ENCODE measurements at regions not wholly inside any gene's neighbourhood (a gene's known extent, or its start where the extent isn't known, plus 50 kb on each side); places are given as distances from the start of the nearest gene placed in this dataset.

- no peak overlapping the region for H2BK5ac ChIP-seq (ENCODE audit: low read length)
- no peak overlapping the region for H2AK5ac ChIP-seq (ENCODE audit: low read depth, low read length)
- no peak overlapping the region for H2BK15ac ChIP-seq (ENCODE audit: low read length)
- no peak overlapping the region for H3K14ac ChIP-seq (ENCODE audit: low read length)
- no peak overlapping the region for H4K8ac ChIP-seq (ENCODE audit: low read depth, low read length)
- H3K79me1 ChIP-seq (ENCODE audit: low read depth, low read length) = no peaks in the 10 kb centered on the region
- no peak for DNase-seq (ENCODE audit: low spot score)
- no peak overlapping the region for H3K27ac ChIP-seq (replicated peaks; ENCODE audit: low read length)
- H3K4me1 ChIP-seq (ENCODE audit: control insufficient read depth in 2 of 2, insufficient read depth in 1 of 2, low read depth in 1 of 2, low read length in 2 of 2) = no peaks in the 10 kb centered on the region
- no peak overlapping the region for H3K4me3 ChIP-seq (ENCODE audit: low read length in 2 of 2)
- no peak overlapping the region for H3K23ac ChIP-seq (ENCODE audit: low read depth, low read length, poor library complexity)
- no peaks in the 10 kb centered on the region for H3K27me3 ChIP-seq (ENCODE audit: control insufficient read depth in 3 of 3, insufficient read depth in 3 of 3, low read depth in 1 of 3, low read length in 3 of 3)
- no peak overlapping the region for H3K9ac ChIP-seq (ENCODE audit: low read depth, low read length, poor library complexity)
- H2BK120ac ChIP-seq (ENCODE audit: low read depth, low read length) = no peak overlapping the region
- no peaks in the 10 kb centered on the region for H3K36me3 ChIP-seq (replicated peaks in 1 of 2; ENCODE audit: control insufficient read depth in 2 of 2, insufficient read depth in 2 of 2, low read length in 2 of 2)
- no peak overlapping the region for H2AFZ ChIP-seq (ENCODE audit: low read length)
- no peak overlapping the region for H4K91ac ChIP-seq (ENCODE audit: low read depth, low read length, poor library complexity)
- H3K4me2 ChIP-seq (ENCODE audit: insufficient read depth, low read length, poor library complexity, severe bottlenecking) = no peak overlapping the region
- H3K9me3 ChIP-seq (replicated peaks in 1 of 2; ENCODE audit: control insufficient read depth in 2 of 2, insufficient read depth in 1 of 2, low read depth in 1 of 2, low read length in 2 of 2) = no peaks in the 10 kb centered on the region
- H2BK12ac ChIP-seq (ENCODE audit: low read length) = no peak overlapping the region
- no peak overlapping the region for H3K18ac ChIP-seq (ENCODE audit: low read length)
- no peak overlapping the region for H3K4ac ChIP-seq (ENCODE audit: low read length)
- WGBS, 2 donors (ENCODE audit: extremely low coverage in 2 of 2, insufficient read length in 2 of 2, insufficient replicate concordance in 1 of 2) = no CpG with 5 or more reads among the region's 1 CpG
Measured at GRCh38 chr11:110891411-110891810, 179.2 kb upstream of the ARHGAP20 start.

GRCh38 chr11:110890995-110891394, 178.8 kb upstream of the ARHGAP20 start:
- H3K9ac ChIP-seq (ENCODE audit: low read depth, low read length, poor library complexity) = no peak overlapping the region
- H2BK120ac ChIP-seq (ENCODE audit: low read depth, low read length) = no peak overlapping the region
- no peak overlapping the region for H2BK15ac ChIP-seq (ENCODE audit: low read length)
- no peak overlapping the region for H3K27ac ChIP-seq (replicated peaks; ENCODE audit: low read length)
- H2BK5ac ChIP-seq (ENCODE audit: low read length) = no peak overlapping the region
- H3K36me3 ChIP-seq (replicated peaks in 1 of 2; ENCODE audit: control insufficient read depth in 2 of 2, insufficient read depth in 2 of 2, low read length in 2 of 2) = no peaks in the 10 kb centered on the region
- H3K4me1 ChIP-seq (ENCODE audit: control insufficient read depth in 2 of 2, insufficient read depth in 1 of 2, low read depth in 1 of 2, low read length in 2 of 2) = no peaks in the 10 kb centered on the region
- no peak overlapping the region for H3K14ac ChIP-seq (ENCODE audit: low read length)
- H3K4me2 ChIP-seq (ENCODE audit: insufficient read depth, low read length, poor library complexity, severe bottlenecking) = no peak overlapping the region
- no peak for DNase-seq (ENCODE audit: low spot score)
- H4K8ac ChIP-seq (ENCODE audit: low read depth, low read length) = no peak overlapping the region
- H2AFZ ChIP-seq (ENCODE audit: low read length) = no peak overlapping the region
- no peaks in the 10 kb centered on the region for H3K27me3 ChIP-seq (ENCODE audit: control insufficient read depth in 3 of 3, insufficient read depth in 3 of 3, low read depth in 1 of 3, low read length in 3 of 3)
- H3K9me3 ChIP-seq (replicated peaks in 1 of 2; ENCODE audit: control insufficient read depth in 2 of 2, insufficient read depth in 1 of 2, low read depth in 1 of 2, low read length in 2 of 2) = no peaks in the 10 kb centered on the region
- no peak overlapping the region for H3K4me3 ChIP-seq (ENCODE audit: low read length in 2 of 2)
- no peaks in the 10 kb centered on the region for H3K79me1 ChIP-seq (ENCODE audit: low read depth, low read length)
- H3K4ac ChIP-seq (ENCODE audit: low read length) = no peak overlapping the region
- no peak overlapping the region for H3K18ac ChIP-seq (ENCODE audit: low read length)
- no peak overlapping the region for H2AK5ac ChIP-seq (ENCODE audit: low read depth, low read length)
- H4K91ac ChIP-seq (ENCODE audit: low read depth, low read length, poor library complexity) = no peak overlapping the region
- no peak overlapping the region for H2BK12ac ChIP-seq (ENCODE audit: low read length)
- no peak overlapping the region for H3K23ac ChIP-seq (ENCODE audit: low read depth, low read length, poor library complexity)

- Histone ChIP-seq H3K4ac (ENCODE audit: low read length) (no peak overlapping the region), H2BK5ac (ENCODE audit: low read length) (no peak overlapping the region), H4K8ac (ENCODE audit: low read depth, low read length) (no peak overlapping the region), H2BK15ac (ENCODE audit: low read length) (no peak overlapping the region), H2BK120ac (ENCODE audit: low read depth, low read length) (no peak overlapping the region), H3K9ac (ENCODE audit: low read depth, low read length, poor library complexity) (no peak overlapping the region), H3K36me3 (replicated peaks in 1 of 2; ENCODE audit: control insufficient read depth in 2 of 2, insufficient read depth in 2 of 2, low read length in 2 of 2) (no peaks in the 10 kb centered on the region), H3K79me1 (ENCODE audit: low read depth, low read length) (peaks cover 3% of the 10 kb centered on the region), H3K4me2 (ENCODE audit: insufficient read depth, low read length, poor library complexity, severe bottlenecking) (no peak overlapping the region), H3K27me3 (ENCODE audit: control insufficient read depth in 3 of 3, insufficient read depth in 3 of 3, low read depth in 1 of 3, low read length in 3 of 3) (no peaks in the 10 kb centered on the region), H4K91ac (ENCODE audit: low read depth, low read length, poor library complexity) (no peak overlapping the region), H3K4me1 (ENCODE audit: control insufficient read depth in 2 of 2, insufficient read depth in 1 of 2, low read depth in 1 of 2, low read length in 2 of 2) (peaks cover 0 to 3% of the 10 kb centered on the region in 2 donors), H3K27ac (replicated peaks; ENCODE audit: low read length) (no peak overlapping the region), H2AK5ac (ENCODE audit: low read depth, low read length) (no peak overlapping the region), H3K14ac (ENCODE audit: low read length) (no peak overlapping the region), H2AFZ (ENCODE audit: low read length) (no peak overlapping the region), H3K18ac (ENCODE audit: low read length) (no peak overlapping the region), H2BK12ac (ENCODE audit: low read length) (no peak overlapping the region), H3K23ac (ENCODE audit: low read depth, low read length, poor library complexity) (no peak overlapping the region), H3K4me3 (ENCODE audit: low read length in 2 of 2) (no peak overlapping the region), H3K9me3 (replicated peaks in 1 of 2; ENCODE audit: control insufficient read depth in 2 of 2, insufficient read depth in 1 of 2, low read depth in 1 of 2, low read length in 2 of 2) (no peaks in the 10 kb centered on the region)
- no CpG with 5 or more reads among the region's 3 CpGs for WGBS, 2 donors (ENCODE audit: extremely low coverage in 2 of 2, insufficient read length in 2 of 2, insufficient replicate concordance in 1 of 2)
- DNase-seq (ENCODE audit: low spot score) = no peak
Measured at GRCh38 chr11:110886288-110886970, 174.2 kb upstream of the ARHGAP20 start.

- Histone ChIP-seq H3K79me1 (ENCODE audit: low read depth, low read length) (peaks cover 3% of the 10 kb centered on the region), H3K9me3 (replicated peaks in 1 of 2; ENCODE audit: control insufficient read depth in 2 of 2, insufficient read depth in 1 of 2, low read depth in 1 of 2, low read length in 2 of 2) (no peaks in the 10 kb centered on the region), H3K9ac (ENCODE audit: low read depth, low read length, poor library complexity) (no peak overlapping the region), H3K27ac (replicated peaks; ENCODE audit: low read length) (no peak overlapping the region), H2AFZ (ENCODE audit: low read length) (no peak overlapping the region), H3K18ac (ENCODE audit: low read length) (no peak overlapping the region), H3K4me1 (ENCODE audit: control insufficient read depth in 2 of 2, insufficient read depth in 1 of 2, low read depth in 1 of 2, low read length in 2 of 2) (peaks cover 0 to 3% of the 10 kb centered on the region in 2 donors), H2BK12ac (ENCODE audit: low read length) (no peak overlapping the region), H3K4me3 (ENCODE audit: low read length in 2 of 2) (no peak overlapping the region), H4K8ac (ENCODE audit: low read depth, low read length) (no peak overlapping the region), H2BK120ac (ENCODE audit: low read depth, low read length) (no peak overlapping the region), H2AK5ac (ENCODE audit: low read depth, low read length) (no peak overlapping the region), H3K4me2 (ENCODE audit: insufficient read depth, low read length, poor library complexity, severe bottlenecking) (no peak overlapping the region), H3K27me3 (ENCODE audit: control insufficient read depth in 3 of 3, insufficient read depth in 3 of 3, low read depth in 1 of 3, low read length in 3 of 3) (no peaks in the 10 kb centered on the region), H4K91ac (ENCODE audit: low read depth, low read length, poor library complexity) (no peak overlapping the region), H3K36me3 (replicated peaks in 1 of 2; ENCODE audit: control insufficient read depth in 2 of 2, insufficient read depth in 2 of 2, low read length in 2 of 2) (no peaks in the 10 kb centered on the region), H2BK5ac (ENCODE audit: low read length) (no peak overlapping the region), H3K23ac (ENCODE audit: low read depth, low read length, poor library complexity) (no peak overlapping the region), H3K4ac (ENCODE audit: low read length) (no peak overlapping the region), H2BK15ac (ENCODE audit: low read length) (no peak overlapping the region), H3K14ac (ENCODE audit: low read length) (no peak overlapping the region)
- DNase-seq (ENCODE audit: low spot score) = no peak
- no CpG with 5 or more reads among the region's 3 CpGs for WGBS, 2 donors (ENCODE audit: extremely low coverage in 2 of 2, insufficient read length in 2 of 2, insufficient replicate concordance in 1 of 2)
Measured at GRCh38 chr11:110883256-110883655, 171.0 kb upstream of the ARHGAP20 start.

Measured in neuronal stem cell (in vitro differentiated cells).